ENCODE measurements at regions not wholly inside any gene's neighbourhood (a gene's known extent, or its start where the extent isn't known, plus 50 kb on each side); places are given as distances from the start of the nearest gene placed in this dataset.

- H3K18ac ChIP-seq (ENCODE audit: extremely low read depth, low read length): no peak overlapping the region
- no peak overlapping the region for H2BK120ac ChIP-seq (replicated peaks; ENCODE audit: low read depth, low read length)
- no peak overlapping the region for H4K5ac ChIP-seq (ENCODE audit: insufficient read length, low read depth, low read length)
- H3K4me1 ChIP-seq (replicated peaks in 1 of 4; ENCODE audit: control insufficient read depth in 3 of 4, insufficient read depth in 4 of 4, low read length in 3 of 4): no peaks in the 10 kb centered on the region
- no peak overlapping the region for H4K8ac ChIP-seq (ENCODE audit: extremely low read depth, insufficient read depth, low read length)
- DNase-seq (ENCODE audit: low read depth in 1 of 2, low spot score in 2 of 2): no peak
- H4K20me1 ChIP-seq (replicated peaks in 1 of 2; ENCODE audit: control insufficient read depth in 1 of 2, insufficient read depth in 2 of 2, low read length in 2 of 2): no peaks in the 10 kb centered on the region
- H3K56ac ChIP-seq (replicated peaks; ENCODE audit: insufficient read length, low read depth, low read length): no peak overlapping the region
- peaks cover 0 to 5% of the 10 kb centered on the region in 2 experiments; a peak in 2 of 4 replicates for H3K9me3 ChIP-seq (ENCODE audit: insufficient read depth in 2 of 2, low read depth in 1 of 2, low read length in 1 of 2)
- H3K4me2 ChIP-seq (ENCODE audit: insufficient read depth in 1 of 2, low read depth in 2 of 2, low read length in 2 of 2): no peak overlapping the region
- no peak overlapping the region for H3K23ac ChIP-seq (ENCODE audit: insufficient read length)
- H2BK15ac ChIP-seq (ENCODE audit: low read length): no peak overlapping the region
- H2AFZ ChIP-seq (ENCODE audit: low read length): no peak overlapping the region
- H3K27me3 ChIP-seq (replicated peaks in 1 of 4; ENCODE audit: control insufficient read depth in 3 of 4, extremely low read depth in 1 of 4, insufficient read depth in 3 of 4, low read length in 3 of 4): no peaks in the 10 kb centered on the region
- H4K91ac ChIP-seq (replicated peaks; ENCODE audit: insufficient read length, low read length): no peak overlapping the region
- H3K4ac ChIP-seq (replicated peaks; ENCODE audit: insufficient read length, low read depth, low read length): no peak overlapping the region
- H3K9ac ChIP-seq (replicated peaks in 1 of 4; ENCODE audit: extremely low read depth in 1 of 4, low read depth in 3 of 4, low read length in 3 of 4): no peak overlapping the region
- no peak overlapping the region for H2BK20ac ChIP-seq (ENCODE audit: low read length)
- FAIRE-seq: no peak
- peaks cover 2% of the 10 kb centered on the region; the same call in 1 of the 2 replicates for H3K23me2 ChIP-seq (ENCODE audit: low read depth, low read length)
- POLR2A ChIA-PET (ENCODE audit: partially characterized antibody): no interaction called here
- CTCF ChIA-PET (ENCODE audit: partially characterized antibody): interaction anchor here (0.8 kb wide), 1 partner anchor 8 kb away, joined by 3 read pairs; no protein-coding TSS in a partner anchor
- H2AK5ac ChIP-seq (ENCODE audit: low read depth, low read length): no peak overlapping the region
- H2BK5ac ChIP-seq (ENCODE audit: low read depth, low read length): no peak overlapping the region
- H3K14ac ChIP-seq (ENCODE audit: insufficient read length): no peak overlapping the region
- no peaks in the 10 kb centered on the region for H3K79me1 ChIP-seq (ENCODE audit: low read depth, low read length)
- H3K79me2 ChIP-seq (ENCODE audit: control insufficient read depth in 1 of 2, insufficient read depth in 2 of 2, low read length in 2 of 2): no peaks in the 10 kb centered on the region
- H3K27ac ChIP-seq (ENCODE audit: low read depth, low read length): no peak overlapping the region
- no peaks in the 10 kb centered on the region for H3K36me3 ChIP-seq (ENCODE audit: control insufficient read depth in 2 of 4, insufficient read depth in 4 of 4, low read length in 3 of 4)
- no peak overlapping the region for H2BK12ac ChIP-seq (ENCODE audit: low read depth, low read length)
- WGBS, 2 experiments (ENCODE audit: extremely low coverage in 1 of 2, insufficient coverage in 1 of 2, insufficient read length in 1 of 2, insufficient replicate concordance in 2 of 2, low coverage in 1 of 2, low lambda C conversion rate in 2 of 2, missing lambda C conversion rate in 1 of 2): 95% methylated on average over 1 of the region's 1 CpG; no CpG with 5 or more reads in 1 of the 2 experiments
- no peak overlapping the region for H3K4me3 ChIP-seq (ENCODE audit: extremely low read depth in 1 of 4, insufficient read depth in 2 of 4, low read depth in 3 of 4, low read length in 4 of 4)
- TF ChIP-seq CHD1 (IDR thresholded peaks at IDR 0.05; ENCODE audit: low read depth, low read length): no peak
- no peak for TF ChIP-seq ASH2L (IDR thresholded peaks at IDR 0.05; ENCODE audit: low read length)
- no peak for TF ChIP-seq TCF12 (IDR thresholded peaks at IDR 0.05; ENCODE audit: low read depth, low read length)
- TF ChIP-seq SP2 (IDR thresholded peaks at IDR 0.05; ENCODE audit: low read length): no peak
- TF ChIP-seq HDAC6 (IDR thresholded peaks at IDR 0.05; ENCODE audit: low read depth, low read length): no peak
- TF ChIP-seq SP4 (IDR thresholded peaks at IDR 0.05; ENCODE audit: low read length): no peak
- TF ChIP-seq SIX5 (IDR thresholded peaks at IDR 0.05; ENCODE audit: low read depth, low read length): no peak
- no peak for TF ChIP-seq RAD21 (IDR thresholded peaks at IDR 0.05 in 1 of 2, conservative IDR thresholded peaks at IDR 0.05 in 1 of 2; ENCODE audit: low read depth in 2 of 2, low read length in 2 of 2)
- TF ChIP-seq EGR1 (IDR thresholded peaks at IDR 0.05; ENCODE audit: borderline replicate concordance, low read depth, low read length): no peak
- TF ChIP-seq NANOG (IDR thresholded peaks at IDR 0.05; ENCODE audit: insufficient read depth, low read depth, low read length, poor library complexity, severe bottlenecking): no peak
- no peak for TF ChIP-seq FOSL1 (IDR thresholded peaks at IDR 0.05; ENCODE audit: insufficient read depth, low read depth, low read length)
- no peak for TF ChIP-seq TEAD4 (IDR thresholded peaks at IDR 0.05; ENCODE audit: low read depth, low read length)
- TF ChIP-seq, protein P1, sequence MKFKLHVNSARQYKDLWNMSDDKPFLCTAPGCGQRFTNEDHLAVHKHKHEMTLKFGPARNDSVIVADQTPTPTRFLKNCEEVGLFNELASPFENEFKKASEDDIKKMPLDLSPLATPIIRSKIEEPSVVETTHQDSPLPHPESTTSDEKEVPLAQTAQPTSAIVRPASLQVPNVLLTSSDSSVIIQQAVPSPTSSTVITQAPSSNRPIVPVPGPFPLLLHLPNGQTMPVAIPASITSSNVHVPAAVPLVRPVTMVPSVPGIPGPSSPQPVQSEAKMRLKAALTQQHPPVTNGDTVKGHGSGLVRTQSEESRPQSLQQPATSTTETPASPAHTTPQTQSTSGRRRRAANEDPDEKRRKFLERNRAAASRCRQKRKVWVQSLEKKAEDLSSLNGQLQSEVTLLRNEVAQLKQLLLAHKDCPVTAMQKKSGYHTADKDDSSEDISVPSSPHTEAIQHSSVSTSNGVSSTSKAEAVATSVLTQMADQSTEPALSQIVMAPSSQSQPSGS (IDR thresholded peaks at IDR 0.05; ENCODE audit: low read length): no peak
- TF ChIP-seq CEBPB (IDR thresholded peaks at IDR 0.05; ENCODE audit: low read depth, low read length): no peak
Observed at GRCh38 chr6:115120391-115120790, 777.6 kb upstream of the HS3ST5 start.
